NCI-H526 treated with DMSO at 0.1 percent for 48 hours (cell line): ENCODE measurements at regions not wholly inside any gene's neighbourhood (a gene's known extent, or its start where the extent isn't known, plus 50 kb on each side); places are given as distances from the start of the nearest gene placed in this dataset.
"Not testable (repeated sequence)": the region's sequence is repeated elsewhere in the genome, so short reads cannot be mapped to it uniquely, and the experiment has no call there.

Experiments used
- DNase-seq: peaks from one replicate; lab custom pipeline; 2025; lab: John Stamatoyannopoulos, UW

DNA sequence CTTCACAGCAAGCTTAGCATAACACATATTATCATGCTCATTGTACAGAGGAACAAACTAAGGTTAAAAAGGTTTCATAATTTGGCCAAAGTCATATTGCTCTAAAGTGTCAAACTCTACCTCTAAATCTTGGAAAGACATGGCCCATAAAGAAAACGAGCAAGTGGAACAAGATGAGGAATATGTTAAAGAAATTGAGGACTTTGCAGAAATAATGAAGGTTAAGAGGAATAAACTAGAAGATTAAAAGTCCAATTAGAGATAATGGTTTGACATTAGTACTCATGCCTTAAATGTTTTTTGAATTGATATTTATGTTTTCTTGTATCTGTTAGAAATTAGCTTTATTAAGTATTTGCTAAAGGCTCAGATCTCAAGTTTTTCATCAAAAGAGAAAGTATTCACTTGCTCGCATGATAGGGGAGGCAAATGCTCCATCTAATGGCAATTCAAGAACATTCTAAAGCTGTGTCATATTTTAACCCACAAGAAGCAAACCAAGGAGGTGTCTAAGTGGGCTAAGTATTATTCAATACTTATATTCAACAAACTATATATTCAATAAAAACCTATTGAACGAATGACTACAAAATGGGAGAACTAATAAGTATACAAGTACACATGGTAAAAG lies 192.9 kb upstream of the SPTLC3 start:
- no peak for DNase-seq

DNA sequence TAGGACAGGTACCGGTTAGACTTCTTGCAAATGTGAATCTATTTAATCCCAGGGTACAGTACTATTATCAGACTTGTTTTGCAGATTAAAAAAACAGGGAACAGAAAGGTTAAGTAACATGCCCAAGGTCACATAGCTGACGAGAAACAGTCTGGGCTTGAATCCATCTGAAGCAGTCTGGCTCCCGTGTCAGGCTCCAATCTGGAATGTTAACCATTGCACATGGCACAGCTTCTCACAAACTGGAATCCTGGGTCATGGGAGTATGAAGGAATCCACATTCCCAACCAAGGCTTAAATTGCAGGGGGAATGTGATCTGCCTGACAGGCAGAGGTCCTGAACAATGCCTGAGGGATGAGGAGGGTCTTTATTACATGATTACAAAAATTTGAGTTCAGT lies 187.5 kb upstream of the SPTLC3 start:
- no peak for DNase-seq

DNA sequence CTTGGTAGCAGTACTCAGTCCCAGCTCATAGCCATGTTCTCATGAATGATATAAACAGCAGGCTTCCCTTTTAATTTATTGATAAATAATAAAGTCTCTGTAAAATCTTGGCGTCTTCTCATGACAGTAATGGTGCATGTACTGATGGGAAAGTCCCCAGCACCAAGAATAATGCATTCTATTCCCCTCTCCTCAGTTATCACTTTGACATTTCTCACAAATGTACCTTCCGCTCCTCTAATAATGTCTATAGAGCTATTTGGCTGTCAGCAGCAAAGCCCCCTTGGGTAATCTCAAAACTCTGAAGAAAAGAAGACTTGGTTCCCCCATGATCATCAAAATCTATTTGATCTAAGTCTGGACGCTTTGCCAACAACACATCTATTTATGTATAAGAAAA lies 185.0 kb upstream of the SPTLC3 start:
- no peak for DNase-seq

DNA sequence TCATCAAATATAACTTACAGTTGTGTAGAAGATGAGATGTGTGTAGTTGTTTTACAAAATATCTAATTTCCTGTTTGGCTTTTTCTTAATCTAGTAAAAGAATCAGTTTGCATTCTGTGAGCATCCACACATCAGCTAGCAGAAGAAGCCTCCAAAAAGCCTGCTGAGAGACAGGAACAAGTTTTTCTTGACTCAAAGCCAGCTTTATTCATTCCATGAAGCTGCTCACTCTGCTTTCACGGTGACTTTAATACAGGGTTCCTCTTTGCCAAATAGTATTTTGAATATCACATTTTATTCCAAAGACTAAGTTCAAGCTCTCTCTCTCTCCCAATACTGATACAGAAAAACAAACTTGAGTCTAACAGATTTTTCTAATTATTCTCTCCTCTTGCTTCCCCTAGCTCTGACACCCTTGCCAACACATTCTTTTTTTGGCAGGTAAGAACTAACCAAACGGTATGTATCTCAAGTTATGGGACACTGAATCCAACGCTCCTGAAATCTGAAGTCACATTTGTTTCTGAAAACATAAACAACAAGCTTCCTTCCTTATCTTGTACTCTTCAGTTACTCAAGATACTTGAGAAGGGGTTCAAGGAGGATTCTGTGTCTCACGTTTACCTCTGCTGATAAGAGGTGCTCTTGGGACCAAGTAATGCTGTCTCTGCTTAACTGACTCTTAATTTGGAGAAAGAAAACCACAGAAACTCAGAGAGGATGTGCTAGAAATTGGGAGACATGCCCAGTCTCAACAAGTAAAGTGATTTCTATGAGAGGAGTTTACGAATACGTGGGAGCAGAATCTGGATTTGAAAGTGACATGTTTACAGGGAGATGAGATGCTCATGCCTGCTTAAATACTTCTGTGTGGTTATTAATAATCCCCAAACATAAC lies 184.2 kb upstream of the SPTLC3 start:
- no peak for DNase-seq

DNA sequence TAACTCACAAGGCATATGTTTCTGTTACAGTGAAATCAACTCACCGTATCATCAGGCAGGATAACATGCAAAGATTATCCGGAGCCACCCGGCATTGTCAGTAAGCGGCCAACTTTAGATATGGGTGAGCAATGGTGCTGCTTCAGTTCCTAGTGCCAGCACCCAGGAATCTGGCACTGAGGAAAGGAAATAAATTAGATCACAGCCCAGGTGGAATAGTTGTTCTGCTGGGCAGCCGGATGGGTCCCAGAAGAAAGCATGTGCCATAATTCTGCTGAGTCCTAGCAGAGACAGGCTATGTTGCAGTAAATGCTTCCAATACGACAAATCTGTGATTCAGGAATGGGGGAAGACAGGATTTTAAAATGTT lies 183.6 kb upstream of the SPTLC3 start:
- no peak for DNase-seq

DNA sequence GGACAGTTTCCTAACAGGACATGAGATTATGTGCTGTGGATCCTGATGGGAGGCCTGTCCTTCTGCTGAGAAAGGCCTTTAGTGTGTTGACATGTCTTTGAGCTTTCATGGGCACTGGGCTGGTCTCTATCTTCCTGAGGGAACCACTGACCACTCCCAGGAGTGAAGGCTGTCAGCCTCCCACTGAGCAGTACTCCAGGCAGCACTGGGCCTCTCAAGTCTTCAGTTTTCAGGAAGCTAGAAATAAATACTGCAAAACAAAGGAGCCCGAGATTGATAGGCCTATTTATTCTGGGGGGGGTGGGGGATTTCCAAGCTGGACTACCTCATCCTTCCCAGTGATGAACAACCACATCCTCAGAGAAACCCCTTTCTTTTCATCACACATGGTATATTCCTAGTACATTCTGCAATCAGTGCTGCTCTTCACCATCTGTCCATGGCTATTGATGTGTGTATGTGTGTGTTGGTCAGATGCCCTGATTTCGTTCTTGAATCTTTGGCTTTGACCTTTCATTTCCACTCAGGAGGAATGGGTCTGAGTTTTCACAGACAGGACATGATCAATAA lies 180.9 kb upstream of the SPTLC3 start:
- no peak for DNase-seq

DNA sequence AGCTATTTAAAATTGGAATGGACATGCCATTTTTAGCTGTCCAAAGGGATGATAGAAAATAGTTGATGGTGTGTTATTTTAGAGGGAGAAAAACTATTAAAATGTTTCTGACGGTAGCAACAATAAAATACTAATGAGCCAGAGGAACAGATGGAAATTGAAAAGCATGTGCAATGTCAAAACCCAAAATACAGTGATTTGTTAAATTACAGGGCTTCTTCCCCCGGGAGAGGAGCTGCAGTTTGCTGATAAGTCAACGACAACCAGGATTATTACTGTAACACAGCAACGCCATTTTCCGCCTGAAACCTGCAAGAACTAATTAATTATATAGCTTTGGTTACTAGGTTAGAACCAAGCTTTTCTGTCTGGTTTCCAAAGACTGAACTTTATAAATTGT lies 179.6 kb upstream of the SPTLC3 start:
- DNase-seq = no peak

DNA sequence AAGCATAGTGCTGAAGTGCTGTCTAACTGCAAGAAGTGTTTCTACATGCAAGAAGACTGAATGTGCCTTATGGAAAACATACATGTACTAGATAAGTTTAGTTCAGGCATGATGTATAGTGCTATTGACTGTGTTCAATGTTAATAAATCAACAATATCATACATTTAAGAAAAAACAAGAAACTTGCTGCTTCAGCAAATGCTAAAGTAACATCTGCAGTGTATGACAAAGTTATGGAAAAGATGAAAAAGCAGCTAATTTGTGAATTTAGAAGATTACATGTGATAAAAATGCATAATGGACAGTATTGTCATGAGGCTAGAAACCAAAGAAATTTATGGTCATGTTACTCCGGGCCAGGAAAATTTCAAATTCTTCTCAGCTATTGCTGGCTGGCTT lies 174.9 kb upstream of the SPTLC3 start:
- DNase-seq = no peak

DNA sequence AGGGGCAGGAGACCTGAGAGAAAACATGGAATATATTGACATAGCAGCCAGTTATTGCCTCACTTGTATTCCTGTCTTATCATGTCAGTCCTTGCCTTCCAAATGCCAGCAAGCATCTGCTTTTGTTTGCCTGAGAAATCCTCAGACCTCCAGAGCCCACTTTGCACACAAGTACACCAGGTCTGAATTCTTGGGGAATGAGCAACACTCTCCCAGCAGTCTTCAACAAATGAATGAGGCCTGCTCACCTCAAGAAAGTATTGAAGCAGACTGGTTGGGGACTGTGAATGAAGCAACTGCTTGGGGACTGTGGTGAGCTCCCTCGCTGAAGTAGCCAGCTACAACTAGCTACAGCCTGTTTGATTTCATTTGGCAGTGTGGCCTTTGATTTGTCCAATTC lies 172.8 kb upstream of the SPTLC3 start:
- no peak for DNase-seq

DNA sequence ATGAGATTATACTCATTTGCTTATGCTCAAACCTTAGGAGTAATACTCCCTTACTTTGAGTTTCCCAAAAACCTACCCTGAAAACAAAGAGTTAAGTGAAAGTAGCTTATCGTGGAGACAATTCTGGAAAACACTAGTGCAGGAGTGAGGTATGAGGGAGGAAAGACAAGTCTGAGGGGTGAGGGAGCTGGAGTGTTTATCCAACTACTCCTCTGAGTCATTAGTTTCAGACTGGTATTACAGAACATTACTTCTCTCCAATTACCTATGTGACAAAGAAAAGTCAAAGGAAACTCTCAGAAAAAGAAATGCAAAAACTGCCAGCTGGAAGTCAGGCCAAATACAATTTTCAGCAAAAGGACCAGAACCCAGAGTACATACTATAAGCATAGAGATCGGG lies 171.1 kb upstream of the SPTLC3 start:
- no peak for DNase-seq

DNA sequence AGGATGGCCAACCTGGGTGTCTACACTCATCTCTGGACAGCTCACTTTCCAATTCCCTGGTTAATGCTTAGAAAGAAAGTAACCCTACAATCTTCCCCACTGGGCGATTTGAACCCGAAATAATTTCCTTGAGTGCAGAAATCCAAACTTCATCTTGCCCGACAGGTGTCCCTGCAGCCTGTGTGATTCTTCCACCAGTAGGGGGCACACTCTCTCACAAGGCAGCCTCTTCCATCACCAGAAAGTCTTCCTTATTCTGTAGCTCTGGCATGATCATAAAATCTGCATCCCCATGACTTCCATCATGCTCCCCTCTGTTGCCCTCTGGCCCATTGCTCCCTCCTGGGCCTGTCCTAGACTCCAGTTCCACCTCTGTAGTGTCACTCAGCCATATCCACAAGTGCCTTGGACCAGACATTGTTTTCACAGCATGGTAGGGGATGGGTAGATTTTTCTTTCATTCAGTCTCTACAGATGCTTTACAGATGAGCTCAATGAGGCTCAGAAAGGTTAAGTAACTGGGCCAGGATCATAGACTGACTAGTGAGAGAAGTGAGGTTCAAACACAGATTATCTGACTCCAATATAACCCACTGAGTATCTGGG lies 170.4 kb upstream of the SPTLC3 start:
- DNase-seq = no peak

DNA sequence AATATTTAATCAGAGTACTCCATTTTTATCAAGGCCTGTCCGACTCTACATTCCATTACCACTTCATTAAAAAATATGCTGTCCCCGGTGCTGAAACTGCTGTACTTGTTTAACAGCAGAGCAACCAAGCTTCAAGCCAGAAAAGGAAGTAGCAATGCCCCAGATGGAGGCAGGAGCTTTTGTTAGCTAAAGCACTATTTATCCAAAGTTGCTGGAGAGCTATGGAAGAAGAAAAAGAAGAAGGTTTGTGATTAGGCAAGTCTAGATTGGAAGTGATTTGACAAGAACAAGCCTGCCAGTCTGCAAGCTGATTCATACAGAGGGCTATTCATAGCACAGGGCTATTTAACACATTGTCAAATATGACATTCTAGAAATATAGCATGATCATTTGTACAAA lies 160.9 kb upstream of the SPTLC3 start:
- no peak for DNase-seq

DNA sequence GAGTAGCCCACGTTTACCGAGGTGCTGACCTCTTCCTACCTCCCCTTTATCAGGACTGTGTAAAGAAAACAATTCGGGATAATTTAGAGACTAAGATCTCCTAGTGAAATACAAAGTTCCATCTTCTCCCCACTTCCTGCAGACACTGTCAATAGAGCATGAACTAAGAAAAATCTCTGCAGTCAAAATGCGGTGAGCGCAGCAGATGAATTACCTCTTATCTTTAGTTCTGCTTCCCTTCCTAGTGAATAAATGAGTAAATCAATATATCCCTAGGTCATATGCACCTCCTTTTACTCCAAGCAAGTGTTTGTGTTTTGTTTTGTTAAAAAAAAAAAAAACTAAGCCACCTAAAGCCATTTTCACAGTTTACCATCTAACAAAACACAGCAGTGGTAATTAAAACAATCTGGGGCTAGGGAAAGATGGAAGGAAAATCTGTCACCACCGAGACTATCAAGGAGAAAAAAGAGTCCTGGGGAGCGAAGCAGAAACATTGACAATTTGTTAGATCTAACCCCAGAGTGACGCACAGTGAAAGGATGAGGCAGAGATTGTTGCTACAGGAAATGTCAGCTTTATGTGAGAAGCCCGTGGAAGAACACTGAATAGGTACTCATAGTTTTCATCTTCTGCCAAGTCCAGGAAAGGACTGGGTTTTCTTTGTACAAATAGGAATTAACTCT lies 159.4 kb upstream of the SPTLC3 start:
- no peak for DNase-seq

DNA sequence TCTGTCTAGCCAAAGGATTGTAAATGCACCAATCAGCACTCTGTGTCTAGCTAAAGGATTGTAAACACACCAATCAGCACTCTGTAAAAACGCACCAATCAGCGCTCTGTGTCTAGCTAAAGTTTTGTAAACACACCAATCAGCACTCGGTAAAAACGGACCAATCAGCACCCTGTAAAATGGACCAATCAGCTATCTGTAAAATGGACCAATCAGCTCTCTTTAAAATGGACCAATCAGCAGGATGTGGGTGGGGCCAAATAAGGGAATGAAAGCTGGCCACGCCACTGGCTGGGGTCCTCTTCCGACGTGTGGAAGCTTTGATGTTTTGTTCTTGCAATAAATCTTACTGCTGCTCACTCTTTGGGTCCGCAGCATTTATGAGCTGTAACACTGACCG lies 151.1 kb upstream of the SPTLC3 start:
- DNase-seq = not testable (repeated sequence)

DNA sequence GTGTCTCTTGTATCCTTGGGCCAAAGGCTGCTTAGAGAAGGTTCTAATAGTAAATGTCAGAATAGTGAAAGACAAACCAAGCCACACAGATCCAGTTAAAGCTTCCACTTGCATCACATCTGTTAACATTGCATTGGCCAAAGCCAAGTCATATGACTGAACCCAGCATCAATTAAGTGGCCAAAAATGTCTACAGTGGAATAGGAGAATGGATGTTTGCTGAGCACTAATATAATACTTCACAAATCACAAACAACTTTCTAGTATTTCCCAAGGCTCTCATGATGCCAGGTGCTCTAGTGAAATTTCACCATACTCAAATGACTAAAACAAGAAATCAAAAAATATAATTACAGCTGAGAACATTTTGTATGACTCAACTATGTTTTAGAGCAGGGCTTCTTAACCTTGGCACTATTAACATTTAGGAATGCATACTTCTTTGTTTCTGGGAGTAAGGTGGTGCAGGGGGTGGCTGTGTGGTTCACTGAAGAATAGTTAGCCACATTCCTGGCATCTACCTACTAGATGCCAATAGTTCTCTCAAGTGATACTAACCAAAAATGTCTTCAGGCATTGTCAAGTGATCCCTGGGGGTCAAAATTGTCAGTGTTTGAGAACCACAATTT lies 148.0 kb upstream of the SPTLC3 start:
- no peak for DNase-seq

DNA sequence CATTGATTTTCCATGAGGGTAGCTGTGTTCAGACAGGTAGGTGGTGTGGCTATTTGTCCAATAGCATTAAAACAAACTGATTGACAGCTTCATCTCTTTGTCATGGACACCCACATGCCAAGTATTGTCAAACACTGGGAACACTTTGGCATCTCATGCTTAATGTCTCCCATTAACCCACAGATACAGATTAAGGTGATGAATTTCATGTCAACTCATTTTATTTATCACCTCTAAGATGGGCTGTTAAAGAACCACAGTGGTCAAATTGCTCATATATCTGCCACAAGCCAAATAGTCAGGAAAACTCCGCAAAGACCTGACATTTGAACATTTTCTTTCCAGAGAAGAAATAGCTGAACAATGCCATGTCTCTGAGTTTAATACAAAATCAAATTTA lies 139.1 kb upstream of the SPTLC3 start:
- DNase-seq = no peak

DNA sequence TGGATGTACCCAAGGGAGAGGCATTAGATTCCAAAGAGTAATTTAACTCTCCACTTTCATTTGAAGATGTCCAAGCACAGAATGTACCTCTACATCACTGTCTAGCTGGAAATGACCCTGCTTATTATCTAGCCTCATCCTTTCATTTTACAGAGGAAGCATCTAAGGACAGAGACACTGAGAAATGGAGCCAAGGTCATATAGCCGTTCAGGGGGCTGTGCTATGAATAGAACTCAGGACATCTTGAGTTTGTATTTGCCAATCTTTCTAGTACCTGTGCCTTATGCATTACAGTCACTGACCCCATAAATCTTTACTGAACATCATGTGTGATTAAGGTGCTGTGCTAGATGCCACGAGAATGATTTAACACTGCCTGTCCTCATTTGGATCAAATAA lies 138.2 kb upstream of the SPTLC3 start:
- no peak for DNase-seq

DNA sequence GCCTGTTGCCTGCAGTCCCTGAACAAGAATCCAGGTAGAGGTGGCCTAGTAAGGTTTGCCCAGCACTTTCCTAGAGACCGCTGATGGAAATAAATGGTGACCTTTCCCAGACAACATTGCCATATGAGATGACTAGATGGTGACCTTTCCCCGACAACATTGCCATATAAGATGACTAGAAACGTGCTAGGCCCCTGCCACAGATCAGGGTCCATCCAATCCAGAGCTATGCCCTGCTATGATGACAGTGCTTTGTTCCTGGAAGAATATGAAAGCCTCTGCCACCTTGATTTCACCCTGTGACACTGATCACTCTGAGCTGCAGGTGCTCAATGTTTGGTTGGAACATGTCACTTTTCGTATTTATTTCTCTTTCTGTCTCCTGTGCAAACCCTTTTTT lies 133.8 kb upstream of the SPTLC3 start:
- peak; percentile 36 for DNase-seq

DNA sequence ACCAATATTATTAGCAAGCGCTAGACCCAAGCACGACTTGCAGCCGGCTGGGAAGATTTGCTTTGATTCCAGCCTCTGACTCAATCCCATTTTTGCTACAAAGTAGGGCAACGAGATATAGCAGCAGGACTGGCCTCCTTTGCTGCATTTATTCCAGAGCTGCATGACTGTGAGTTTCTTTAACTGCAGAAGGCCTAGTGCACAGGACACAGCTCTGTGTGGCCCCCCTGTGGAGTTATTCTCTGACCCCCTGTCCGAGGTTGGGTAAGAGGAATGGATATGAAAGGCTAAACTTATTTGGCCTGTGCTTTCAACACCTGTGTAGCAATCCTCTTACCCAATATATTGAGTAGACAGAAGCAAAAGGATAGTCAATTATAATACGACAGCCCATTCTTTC lies 133.3 kb upstream of the SPTLC3 start:
- no peak for DNase-seq

DNA sequence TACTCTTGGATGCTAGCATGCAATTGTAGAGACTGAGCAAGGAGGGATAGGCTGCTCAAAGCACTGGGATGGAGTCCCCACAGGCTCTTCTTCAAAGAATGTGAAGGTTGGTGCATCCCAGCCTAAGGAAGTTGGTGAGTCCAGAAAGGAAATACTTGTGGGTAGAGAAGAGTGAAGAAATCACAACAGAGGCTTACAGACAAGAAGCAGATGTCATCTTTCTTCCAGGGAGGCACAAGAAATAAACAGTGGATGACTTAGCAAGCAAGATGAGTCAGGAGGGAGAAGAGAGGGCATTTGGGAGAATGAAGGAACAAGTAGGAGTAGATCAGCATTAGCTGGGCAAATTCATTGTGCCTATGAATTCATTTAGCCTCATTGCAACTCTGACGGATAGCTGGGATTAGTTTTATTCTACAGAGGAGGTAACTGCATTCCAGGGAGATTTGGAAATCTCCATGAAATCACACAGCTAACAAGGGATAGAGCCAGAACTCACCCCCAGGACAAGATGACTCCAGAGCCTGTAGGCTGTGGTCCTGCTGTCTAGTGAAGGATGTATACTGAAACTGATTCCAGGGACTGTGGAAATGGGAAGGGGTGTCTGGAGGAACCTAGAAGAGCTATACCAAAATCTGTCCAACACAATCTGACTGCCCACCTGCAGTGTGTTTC lies 125.8 kb upstream of the SPTLC3 start:
- DNase-seq = no peak

DNA sequence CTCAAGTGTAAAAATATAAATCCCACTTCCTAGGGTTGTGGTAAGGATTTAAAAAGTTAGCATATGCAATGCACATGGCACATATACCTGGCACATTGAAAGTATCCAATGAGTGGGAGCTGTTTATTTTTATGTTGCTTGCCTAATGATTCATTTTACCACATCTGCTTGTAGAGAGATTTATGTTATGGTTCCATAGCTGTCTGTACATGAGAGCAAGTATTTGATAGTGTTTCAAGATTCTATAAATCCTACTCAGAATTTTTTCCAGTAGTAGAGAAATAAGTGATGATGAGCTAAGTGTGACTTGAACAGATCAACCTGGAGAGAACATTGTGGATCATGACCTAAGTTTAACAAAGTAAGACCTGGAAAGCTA lies 125.3 kb upstream of the SPTLC3 start:
- no peak for DNase-seq
